Stimulated activated CD4-positive, alpha-beta T cell treated with anti-CD3 and anti-CD28 coated beads, Interleukin-15, amount 100 ng/mL, for 48 hours (primary cell): ENCODE measurements at regions not wholly inside any gene's neighbourhood (a gene's known extent, or its start where the extent isn't known, plus 50 kb on each side); places are given as distances from the start of the nearest gene placed in this dataset.

Experiments
- DNase-seq, 2 donors: peaks; one replicate each; pipeline ENCODE4 v3.0.0-alpha.2; 2020; ENCODE audit warnings: low read depth in 2 of 2

- no peak for DNase-seq
These were observed 206.0 kb upstream of the USP24 start for GRCh38 chr1:55420929-55421716.

DNA sequence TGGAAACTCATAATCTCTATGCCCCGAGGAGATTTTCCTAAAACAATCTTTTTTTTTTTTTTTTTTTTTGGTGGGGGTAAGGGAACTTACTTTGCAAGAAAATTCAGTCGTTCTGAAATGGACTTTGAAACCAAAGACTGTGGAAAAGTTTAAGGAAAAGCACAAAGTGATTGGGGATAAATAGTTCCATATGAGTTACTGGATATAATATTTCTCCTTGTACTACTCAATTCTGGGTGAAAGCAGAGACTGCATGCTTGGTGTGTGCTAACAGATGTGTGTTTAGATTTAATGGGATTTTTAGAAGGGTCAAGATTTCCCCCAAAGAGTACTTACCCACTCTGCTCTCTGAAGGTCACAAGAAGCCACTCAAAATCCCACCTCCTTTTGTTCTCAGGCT lies 204.9 kb upstream of the USP24 start:
- no peak for DNase-seq

DNA sequence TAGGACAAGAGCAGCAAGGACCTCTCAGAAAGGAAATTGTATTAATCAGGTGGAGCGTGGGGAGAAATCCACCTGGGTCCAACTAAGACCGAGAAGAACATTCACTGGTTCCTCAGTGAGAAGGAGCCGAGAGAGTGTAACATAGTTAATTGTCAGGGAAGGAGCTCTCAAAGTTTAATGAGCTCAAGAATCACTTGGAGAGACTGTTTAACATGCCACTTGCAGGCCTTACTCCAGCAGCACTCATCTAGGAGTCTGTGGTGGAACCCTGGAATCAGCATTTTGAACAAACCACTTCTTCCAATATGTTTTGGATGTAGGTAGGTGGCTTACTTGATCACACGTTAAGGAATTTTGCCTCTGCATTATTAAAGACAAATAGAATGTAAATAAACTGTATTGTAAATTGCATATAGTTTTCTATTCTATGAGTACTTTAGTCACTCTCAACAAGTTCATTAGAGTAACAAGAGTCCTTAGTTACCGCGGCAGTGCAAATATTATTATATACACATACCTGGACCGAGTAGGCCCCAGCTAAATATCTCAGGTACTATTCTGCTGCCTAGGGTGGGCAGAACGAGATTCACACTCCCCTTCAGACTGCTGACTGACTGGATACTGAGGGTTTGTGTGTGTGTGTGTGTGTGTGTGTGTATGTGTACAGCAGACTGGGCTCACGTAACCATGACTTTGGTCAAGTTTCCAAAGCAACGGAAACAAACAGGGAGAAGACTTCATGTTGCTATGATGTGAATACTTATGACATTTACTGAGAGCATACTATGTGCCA lies 203.2 kb upstream of the USP24 start:
- DNase-seq, result no peak

DNA sequence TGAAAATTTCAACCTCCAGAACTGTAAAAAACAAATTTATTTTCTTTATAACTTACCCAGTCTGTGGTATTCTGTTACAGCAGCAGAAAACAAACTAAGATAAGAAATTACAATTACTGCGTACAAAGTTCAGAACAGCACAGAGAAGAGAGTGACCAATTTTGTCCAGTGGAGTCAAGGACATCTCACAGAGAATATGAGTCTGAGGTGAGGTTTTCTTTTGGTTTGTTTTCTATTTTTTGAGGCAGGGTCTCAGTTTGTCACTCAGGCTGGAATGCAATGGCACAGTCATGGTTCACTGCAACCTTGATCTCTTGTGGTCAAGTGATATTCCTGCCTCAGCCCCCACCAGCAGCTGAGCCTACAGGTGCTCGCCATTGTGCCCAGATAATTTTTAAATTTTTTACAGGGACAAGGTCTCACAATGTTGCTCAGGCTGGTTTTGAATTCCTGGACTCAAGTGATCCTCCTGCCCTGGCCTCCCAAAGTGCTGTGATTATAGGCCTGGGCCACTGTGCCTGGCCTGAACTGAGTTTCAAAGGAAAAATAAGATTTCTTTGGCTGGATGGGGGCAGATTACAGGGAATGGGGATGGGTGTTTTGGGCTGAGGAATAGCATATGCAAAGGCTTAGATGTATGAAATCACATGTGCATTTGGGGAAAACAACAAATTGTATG lies 201.1 kb upstream of the USP24 start:
- no peak for DNase-seq

DNA sequence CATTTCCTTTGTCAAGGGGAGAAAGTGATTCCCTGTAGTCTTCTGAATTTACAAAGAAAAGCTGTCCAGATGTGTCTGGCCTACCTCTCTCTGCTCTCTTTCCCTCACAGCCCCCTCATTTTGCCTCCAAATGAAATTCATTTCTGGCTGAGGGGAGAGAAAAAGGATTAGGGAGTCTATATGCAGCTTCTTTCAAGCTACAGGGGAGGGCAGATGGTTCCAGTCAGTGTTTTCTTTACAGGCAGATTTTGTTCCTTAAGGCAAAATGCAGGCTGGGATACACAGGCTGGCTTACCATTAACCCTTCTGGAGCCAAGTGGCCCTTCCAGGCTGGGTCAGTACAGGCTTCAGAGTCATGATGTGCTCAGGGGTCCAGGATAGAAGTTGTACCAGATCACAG lies 198.1 kb upstream of the USP24 start:
- DNase-seq, result no peak

GRCh38 chr1:55412060-55412459 lies 196.9 kb upstream of the USP24 start:
- no peak for DNase-seq

GRCh38 chr1:55402671-55403464 lies 187.7 kb upstream of the USP24 start:
- no peak for DNase-seq

- DNase-seq, result no peak
These were observed 187.0 kb upstream of the USP24 start for GRCh38 chr1:55402142-55402541.

DNA sequence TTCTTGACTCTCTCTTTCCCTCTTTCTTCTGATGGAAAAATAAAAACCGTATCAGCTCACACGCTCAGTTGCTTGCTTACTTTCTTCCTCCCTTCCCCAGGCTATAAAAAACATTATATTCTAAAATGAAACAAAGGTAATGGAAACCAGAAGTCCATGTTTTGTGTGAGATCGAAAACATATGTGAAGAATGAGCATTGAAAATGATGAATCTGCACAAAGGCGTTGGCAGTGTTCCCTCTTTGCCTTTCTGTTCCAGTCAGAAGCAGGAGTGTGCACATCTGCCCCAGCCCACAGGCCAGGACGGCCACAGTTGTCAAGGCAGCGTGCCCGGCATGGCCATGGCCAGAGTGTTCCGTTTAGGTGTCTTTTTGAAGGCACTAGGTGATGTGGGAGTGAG lies 185.3 kb upstream of the USP24 start:
- DNase-seq, result no peak

DNA sequence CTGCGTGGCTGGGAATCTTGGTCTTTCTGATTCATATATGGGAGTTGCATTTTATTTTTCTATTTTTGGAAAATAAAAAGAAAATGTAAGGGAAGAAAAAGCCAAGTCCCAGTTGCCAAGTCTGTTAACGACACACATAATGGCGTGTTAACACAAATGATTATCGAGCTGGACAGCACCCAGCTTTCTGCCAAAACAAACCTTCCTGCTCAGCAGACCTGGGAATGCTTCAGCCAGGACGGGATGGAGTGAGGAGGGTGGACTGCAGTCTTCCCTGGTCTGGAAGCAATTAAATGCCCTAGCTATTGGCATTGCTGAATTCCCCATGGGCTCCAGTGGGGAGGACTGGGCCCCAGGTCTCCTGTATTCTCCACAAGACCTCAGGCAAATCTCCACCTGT lies 184.2 kb upstream of the USP24 start:
- DNase-seq, result no peak

GRCh38 chr1:55396381-55396891 lies 181.3 kb upstream of the USP24 start:
- no peak for DNase-seq

DNA sequence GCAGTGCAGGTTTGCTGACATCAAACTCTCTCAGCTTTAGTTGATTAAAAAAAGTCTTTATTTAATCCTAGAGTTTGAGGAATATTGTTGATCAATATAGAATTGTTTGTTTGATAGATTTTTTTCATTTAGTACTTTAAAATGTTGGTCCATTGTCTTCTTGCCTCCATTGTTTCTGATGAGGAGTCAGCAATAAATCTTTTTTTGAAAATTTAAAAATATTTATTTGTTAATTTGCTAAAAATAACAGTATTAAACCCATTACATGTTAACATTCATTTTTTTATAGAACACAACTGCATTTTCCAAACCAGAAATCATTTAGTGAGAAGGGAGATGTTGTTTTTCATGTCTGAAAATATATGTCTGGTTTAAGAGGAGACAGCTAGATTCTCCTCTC lies 173.8 kb upstream of the USP24 start:
- no peak for DNase-seq

- DNase-seq, result no peak
These were observed 172.0 kb upstream of the USP24 start for GRCh38 chr1:55387145-55387544.

DNA sequence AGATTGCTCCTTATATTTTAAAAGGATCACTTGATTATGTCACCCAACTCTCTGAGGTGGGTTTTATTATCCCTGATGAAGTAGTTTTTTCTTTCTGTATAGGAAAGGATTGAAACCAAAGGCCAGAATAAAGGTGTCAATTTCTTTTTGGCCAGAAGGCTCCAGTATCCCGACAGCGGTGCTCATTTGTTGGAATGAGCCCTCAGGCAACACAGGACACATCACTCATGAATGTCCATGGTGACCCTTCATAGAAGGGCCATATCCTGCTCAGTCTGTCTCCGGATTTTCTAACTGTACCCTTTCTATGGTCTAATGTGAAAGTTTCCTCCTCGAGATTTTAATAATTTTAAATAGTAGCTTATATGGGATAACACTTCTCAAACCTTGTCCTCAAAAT lies 171.3 kb upstream of the USP24 start:
- no peak for DNase-seq

- no peak for DNase-seq
These were observed 170.3 kb upstream of the USP24 start for GRCh38 chr1:55385402-55386018.

DNA sequence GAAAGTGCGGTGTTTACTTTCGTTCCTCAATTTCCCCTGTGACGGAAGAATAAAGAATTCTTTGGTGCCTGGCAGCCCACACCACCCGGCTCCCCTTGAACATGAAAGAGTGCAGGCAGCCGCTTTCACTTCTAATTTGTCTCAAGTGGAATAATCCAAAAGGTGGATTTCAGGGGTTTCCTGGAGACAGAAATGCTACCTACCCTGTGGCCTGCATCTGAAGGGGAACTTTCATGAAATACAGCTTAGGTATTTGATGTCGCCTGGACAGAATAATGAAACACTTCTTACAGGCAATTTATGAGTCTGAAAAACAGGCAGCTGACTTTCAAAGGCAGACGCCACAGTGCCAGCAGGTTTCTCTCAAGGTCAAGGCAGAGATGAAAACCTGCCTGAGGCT lies 169.5 kb upstream of the USP24 start:
- DNase-seq, result no peak

GRCh38 chr1:55382806-55383305 lies 167.7 kb upstream of the USP24 start:
- no peak for DNase-seq

DNA sequence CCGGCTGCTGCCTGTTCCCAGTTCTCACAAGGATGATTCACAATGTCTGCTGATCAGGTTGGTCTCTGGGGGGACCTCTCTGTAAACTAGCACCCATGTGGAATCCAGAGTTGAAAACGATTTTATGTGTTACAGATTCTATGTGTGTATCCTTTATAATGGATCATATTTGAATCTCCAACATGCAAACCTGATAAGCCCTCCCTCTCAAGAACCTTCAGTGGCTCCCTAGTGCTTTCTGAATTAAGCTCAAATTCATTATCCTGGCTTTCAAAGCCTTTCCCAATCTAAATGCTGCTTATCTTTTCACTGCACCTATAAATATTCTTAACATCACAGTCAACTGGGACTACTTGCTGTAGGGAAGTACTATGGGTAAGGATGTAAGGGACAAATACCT lies 166.8 kb upstream of the USP24 start:
- DNase-seq, result no peak

- no peak for DNase-seq
These were observed 166.3 kb upstream of the USP24 start for GRCh38 chr1:55381491-55381890.

DNA sequence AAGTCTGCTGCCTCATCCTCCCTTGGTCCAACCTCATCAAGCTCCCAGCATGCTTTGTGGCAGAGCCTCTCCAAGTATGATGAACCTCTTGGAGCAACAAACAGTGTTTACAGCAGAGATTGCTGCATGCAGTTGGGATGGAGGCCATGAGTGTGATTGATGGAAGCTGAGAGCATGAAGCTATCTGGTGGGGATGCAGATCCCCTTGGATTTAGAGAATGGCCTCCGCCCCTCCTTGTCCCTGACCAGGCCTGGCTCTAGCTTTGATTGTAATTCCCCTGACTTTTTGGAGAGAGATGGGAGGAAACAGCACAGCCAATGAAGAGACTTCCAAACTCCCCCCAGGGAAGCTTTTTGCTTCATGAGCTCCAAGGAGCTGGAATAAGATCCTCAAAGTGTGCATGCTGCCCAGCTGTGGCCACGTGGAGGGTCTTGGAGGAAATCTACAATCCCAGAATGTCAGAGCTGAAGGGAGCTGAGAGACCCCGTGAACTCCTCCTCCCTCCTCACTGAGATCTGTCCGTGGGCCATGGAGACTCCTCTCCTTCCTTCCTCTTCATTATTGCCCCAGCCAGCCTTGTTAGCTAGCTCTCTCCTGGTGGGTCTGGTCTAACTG lies 165.3 kb upstream of the USP24 start:
- DNase-seq, result no peak

- peak in 1 of 2 donors; percentile 20 for DNase-seq
These were observed 163.4 kb upstream of the USP24 start for GRCh38 chr1:55378582-55378981.
